CD4-positive, alpha-beta T cell treated with Interleukin-12 subunit alpha and Interleukin-12 subunit beta, for 1 hour (primary cell): ENCODE measurements at regions not wholly inside any gene's neighbourhood (a gene's known extent, or its start where the extent isn't known, plus 50 kb on each side); places are given as distances from the start of the nearest gene placed in this dataset.
"Not testable (repeated sequence)": the region's sequence is repeated elsewhere in the genome, so short reads cannot be mapped to it uniquely, and the experiment has no call there.

Experiments used
- DNase-seq: peaks from one replicate; pipeline ENCODE4 v3.0.0-alpha.2; 2020

DNA sequence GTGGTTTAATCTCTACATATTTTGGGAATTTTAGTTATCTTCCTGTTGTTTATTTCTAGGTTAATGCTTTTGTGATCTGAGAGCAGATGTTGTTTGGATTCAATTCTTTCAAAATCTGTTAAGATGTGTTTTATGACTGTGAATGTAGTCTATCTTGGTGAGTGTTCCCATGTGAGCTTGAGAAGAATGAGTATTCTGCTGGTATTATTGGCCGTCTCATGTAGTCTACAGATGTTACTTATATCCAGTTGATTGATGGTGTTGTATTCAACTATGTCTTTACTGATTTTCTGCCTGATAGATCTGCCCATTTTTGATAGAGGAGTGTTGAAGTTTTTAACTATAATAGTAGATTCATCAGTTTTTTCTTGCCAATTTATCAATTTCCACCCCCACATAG, 141.4 kb upstream of the FOXP2 start:
- DNase-seq = no peak

DNA sequence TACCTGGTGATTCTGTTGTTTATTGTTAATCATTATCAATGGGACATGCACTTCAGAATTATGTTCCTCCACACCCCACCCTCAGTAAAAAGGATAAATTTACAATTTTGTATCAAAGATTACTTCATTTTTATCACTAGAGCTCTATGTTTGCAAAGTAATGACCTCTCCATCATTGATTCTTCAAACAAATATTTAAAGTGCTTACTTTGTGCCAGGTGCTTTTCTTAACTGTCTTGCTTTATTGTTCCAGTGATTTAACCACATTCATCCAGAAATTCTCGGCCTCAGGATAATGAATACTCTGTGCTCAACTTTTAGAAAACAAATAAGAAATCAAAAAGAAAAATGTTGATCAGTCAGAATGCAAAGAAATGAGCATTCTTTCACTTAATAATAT, 144.9 kb upstream of the FOXP2 start:
- DNase-seq = no peak

DNA sequence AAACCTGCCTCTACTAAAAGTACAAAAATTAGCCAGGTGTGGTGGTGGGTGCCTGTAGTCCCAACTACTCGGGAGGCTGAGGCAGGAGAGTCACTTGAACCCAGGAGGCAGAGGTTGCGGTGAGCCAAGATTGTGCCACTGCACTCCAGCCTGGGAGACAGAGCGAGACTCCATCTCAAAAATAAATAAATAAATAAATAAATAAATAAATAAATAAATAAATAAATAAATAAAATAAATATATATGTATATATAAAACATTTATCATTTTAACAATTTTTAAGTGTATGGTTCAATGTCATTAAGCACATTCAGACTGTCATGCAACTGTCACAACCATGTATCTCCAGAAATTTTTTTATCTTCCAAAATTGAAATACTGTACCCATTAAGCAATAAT, 147.1 kb upstream of the FOXP2 start:
- DNase-seq = not testable (repeated sequence)

DNA sequence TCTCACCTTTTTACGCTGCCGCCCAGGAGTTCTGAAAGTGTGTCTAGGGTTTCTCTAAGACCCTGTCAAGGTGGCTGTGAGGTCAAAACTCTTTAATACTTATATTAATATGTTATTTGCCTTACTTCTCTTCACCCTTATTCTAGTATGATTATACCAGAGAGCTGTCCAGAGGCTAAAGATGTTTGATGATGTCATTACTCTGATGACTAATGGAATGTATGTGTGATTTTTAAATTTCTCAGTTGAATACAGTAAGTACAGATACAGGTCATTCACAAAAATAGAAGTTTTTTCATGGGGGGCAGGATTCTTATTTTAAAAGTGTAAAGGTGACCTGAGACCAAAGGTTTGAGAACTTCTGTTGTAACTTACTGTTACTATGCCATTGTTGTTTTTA, 150.6 kb upstream of the FOXP2 start:
- no peak for DNase-seq

DNA sequence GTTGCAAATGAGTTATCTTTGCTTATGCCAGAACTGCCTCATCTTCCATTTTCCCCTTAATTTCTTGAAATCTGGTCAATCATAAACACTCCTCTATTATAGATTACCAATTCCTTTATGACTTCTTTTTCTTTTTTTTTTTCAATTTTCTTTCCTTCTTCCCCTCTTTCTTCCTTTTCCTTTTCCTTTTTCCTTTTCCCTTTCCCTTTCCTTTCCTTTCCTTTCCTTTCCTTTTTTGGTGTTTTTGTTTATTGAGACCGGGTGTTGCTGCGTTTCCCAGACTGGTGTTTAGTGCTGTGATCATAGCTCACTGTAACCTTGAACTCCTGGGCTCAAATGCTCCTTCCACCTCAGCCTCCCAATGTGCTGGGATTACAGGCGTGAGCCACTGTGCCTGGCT, 151.4 kb upstream of the FOXP2 start:
- DNase-seq = no peak

DNA sequence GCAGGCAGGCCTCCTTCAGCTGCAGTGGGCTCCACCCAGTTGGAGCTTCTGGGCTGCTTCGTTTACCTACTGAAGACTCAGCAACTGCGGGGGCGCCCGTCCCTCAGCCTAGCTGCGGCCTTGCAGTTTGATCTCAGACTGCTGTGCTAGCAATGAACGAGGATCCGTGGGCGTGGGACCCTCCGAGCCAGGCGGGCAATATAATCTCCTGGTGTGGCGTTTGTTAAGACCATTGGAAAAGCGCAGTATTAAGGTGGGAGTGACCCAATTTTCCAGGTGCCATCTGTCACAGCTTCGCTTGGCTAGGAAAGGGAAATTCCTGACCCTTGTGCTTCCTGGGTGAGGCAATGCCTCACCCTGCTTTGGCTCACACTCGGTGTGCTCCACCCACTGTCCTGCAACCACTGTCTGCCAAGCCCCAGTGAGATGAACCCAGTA, 159.2 kb upstream of the FOXP2 start:
- no peak for DNase-seq

DNA sequence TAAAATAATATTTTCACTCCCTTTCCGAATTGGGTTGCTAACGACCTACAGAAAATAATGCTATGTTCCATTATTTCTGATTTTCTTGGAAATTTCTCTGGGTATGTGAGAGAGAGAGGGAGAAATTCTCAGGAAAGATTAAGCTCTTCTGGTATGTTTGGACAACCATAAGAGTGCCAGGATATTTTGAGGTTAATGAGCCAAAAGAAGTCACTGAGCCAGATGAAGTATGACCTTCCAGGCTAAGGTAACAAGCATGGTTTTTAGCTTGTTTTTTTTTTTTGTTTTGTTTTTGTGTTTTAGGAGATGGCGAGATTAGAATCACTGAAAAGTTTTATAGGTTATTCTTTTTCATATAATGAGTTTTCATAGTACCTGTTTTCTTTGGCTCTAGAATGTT, 171.0 kb upstream of the FOXP2 start:
- no peak for DNase-seq

DNA sequence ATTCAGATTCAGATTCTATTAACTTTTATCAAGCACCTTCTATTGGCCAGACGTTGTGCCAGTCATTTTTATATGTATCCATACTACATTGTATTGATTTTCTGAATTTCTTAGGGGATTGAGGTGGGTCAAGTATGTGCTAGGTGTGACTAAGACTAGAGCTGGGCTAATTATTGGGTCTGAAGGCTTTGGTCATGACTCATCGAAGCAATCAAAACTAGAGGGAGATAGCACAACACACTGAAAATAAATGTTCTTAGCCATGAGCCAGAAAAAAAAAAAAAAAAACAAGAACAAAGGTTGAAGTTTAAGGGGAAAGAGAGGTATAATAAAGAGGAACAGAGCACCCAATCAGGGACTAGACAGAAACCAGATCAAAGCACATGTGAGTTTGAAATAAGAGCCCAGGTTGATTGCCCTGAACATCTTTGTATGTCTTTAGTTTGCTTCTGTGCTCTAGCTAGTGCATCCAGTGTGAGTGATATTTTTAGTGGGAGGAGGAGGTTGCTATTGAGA, 171.6 kb upstream of the FOXP2 start:
- DNase-seq = no peak

DNA sequence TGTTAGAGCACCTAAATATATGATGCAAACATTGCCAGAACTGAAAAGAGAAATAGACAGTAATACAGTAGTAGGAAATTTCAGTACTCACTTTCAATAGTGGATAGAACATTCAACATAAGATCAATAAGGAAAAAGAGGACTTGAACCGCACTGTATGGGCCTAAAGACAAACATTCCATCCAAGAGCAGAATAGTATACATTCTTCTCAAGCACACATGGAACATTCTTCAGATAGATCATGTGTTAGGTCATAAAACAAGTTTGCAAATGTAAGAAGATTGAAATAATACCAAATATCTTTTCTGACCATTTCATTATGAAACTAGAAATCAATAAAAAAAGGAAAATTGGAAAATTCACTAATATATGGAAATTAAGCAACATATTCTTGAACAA, 185.4 kb upstream of the FOXP2 start:
- no peak for DNase-seq

DNA sequence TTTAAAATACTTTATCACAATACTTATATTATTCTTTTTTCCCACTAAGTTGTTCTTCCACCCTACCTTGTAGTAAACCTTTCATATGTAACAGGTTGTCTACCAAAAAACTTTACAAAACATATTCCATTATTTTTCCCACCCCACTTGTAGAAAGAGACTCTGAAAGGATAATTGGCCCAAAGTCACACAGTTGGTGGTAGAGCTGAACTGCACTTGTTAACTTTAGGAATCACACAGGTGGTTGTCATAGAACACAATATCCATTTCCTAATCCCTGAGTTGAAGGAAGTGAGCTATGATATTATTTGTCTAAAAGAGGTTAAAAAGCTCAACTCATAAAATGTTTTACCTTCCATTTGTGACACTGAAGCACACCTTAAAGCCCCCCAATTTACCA, 188.8 kb upstream of the FOXP2 start:
- no peak for DNase-seq

DNA sequence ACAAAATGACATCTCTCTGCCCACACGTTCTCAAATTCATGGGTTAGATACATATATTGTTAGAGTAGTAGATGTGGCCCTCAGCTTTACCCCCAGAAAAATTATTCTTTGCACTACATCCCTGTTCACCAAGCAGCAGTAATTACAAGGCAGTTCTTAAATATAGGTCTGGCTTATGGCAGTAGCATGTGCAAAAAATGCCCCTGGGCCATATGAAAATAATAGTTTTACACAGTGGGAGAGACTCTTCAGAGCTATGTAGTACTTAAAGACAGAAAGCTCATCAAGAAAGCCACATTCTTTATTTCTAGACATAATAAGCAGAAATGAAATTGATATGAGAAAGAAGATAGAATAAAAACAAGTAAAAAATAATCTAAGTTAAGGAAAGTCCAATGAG, 196.3 kb upstream of the FOXP2 start:
- no peak for DNase-seq

DNA sequence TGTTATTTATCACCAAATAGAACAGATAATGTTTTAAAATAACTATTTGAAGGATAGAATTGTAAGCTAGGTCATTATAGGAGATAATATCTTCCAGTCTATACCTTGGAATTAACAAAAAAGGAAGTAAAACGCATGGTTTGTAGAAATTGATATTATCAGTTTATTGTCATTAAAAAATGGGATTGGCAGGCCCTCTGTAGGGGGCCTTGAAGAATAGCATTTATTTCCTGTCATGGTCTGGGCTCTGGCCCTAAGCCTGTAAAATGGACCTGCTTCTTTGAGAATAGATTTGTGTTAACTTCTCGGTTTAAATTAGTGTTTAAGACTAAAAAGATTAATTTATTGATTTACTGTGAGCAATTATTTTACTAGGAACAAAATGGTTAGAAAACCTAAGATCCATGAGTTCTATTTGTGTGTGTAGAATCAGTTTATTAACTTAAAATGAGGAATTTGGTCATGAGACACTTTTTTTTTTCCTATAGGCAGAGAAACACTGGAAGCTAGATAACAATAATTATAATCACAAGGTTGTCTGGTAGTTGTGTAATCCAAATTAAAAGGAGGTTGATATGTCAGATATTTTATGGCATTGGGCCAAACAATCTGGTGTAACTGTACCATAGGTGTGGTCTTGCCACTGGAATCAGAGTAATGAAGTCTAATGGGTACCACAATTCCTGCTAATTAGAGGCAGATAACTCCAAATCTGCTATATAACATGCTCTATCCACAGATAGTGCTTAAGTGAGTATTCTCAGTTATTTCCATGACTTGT, 197.4 kb upstream of the FOXP2 start:
- no peak for DNase-seq

DNA sequence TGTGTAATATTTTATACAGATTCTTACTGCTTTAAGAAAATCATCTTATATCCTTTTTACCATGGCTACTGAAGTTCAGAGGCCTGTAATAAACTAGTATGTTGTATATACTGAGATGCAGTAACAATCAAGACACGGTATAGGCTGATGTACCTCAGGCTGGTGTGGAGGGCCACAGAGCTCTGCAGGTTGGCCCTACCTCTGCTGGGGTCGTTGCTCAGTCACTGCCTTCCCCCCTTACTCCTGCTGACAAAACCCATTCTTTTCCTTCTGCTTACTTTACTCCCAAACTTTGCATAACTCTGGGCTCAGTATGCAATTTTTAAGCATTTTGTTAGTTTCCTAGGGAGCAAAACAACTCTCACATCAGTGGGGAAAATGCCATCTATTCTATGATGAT, 200.1 kb upstream of the FOXP2 start:
- no peak for DNase-seq

DNA sequence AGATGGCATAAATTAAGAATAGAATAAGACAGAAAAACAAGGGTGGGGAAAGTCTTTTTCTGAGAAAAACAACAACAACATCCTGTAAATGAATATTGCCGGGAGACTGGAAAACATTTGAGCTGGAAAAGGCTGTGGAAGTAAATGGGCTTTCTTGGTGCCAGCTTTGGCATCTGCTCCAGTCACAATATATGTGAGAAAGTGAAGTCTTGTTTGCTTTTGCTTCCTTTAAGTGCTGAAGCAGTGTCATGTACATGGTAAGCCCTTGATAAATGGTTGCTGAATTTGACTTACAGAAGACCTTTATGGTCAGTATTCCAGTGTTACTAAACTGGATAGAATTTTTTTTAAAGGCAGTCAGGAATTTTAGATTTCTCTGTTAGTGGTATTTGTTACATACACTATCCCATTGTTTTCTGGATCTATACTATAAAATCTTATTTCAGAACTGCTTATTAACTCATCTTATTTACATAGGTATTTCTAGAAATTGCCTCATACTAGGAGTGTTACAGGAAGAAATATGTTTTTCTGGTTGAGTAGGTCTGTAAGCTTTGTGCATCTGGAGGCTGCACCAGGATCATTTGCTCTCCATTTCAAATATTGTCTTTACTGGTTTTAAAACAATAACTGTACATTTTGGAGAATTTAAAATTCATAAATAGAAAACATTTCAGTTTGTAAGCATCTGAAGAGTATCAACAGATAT, 201.7 kb upstream of the FOXP2 start:
- no peak for DNase-seq

DNA sequence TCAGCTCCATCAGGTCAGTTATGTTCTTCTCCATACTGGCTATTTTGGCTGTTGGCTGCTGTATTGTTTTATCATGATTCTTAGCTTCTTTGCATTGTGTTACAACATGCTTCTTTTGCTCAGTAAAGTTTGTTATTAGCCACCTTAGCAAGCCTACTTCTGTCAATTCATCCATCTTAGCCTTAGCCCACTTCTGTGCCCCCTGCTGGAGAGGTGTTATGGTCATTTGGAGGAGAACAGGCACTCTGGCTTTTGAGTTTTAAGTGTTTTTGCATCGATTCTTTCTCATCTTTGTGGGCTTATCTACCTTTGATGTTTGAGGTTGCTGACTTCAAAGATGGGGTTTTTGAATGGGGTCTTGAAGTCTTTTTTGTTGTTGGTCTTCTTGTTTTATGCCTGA, 204.6 kb upstream of the FOXP2 start:
- DNase-seq = no peak

DNA sequence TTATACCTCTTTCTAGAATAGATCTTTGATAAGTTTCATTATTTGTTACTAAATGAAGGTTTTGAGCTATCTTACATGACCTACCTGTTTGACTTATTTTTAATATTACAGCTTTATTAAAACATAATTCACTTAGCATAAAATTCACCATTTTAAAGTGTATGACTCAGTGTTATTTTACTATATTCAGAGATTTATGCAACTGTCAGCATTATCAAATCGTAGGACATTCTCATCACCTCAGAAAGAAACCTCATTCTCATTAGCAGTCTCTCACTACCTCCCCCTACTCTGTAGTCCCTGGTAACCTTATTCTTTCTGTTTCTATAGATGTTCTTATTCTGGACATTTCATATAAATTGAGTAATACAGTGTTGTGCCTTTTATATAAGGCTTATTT, 207.9 kb upstream of the FOXP2 start:
- DNase-seq = no peak

DNA sequence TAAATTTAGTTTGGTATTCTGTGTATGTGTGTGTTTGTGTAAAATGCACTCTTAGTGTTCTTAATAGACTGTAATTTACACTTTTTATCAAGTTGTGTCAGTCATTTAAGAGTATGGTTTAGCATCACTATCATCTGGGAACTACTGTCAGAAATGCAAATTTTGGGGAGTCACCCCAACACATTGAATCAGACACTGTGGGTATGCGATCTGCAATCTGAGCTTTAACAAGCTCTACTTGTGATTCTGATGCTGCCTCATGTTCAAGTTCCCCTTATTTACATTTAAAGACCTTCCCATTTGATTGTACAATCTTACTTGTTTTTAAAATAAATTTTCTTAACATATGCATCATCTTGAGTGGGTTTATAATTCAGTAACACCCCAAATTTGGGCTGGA, 218.1 kb upstream of the FOXP2 start:
- DNase-seq = no peak

DNA sequence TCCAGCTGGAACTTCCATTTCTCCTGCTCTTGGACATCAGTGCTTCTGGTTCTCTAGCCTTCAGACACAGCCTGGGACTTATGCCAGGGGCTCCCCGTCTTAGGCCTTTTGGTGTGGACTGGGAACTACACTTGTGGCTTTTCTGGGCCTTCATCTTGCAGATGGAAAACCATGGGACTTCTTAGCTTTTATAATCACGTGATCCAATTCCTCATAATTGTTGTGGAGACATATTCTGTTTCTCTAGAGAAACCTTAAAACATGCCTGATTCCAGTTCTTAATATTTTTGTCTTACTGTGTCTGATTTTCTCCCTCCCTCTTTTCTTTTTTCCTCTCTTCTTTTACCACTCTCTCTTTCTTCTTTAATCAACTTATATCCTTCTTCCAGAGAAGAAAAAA, 224.2 kb upstream of the FOXP2 start:
- DNase-seq = no peak

DNA sequence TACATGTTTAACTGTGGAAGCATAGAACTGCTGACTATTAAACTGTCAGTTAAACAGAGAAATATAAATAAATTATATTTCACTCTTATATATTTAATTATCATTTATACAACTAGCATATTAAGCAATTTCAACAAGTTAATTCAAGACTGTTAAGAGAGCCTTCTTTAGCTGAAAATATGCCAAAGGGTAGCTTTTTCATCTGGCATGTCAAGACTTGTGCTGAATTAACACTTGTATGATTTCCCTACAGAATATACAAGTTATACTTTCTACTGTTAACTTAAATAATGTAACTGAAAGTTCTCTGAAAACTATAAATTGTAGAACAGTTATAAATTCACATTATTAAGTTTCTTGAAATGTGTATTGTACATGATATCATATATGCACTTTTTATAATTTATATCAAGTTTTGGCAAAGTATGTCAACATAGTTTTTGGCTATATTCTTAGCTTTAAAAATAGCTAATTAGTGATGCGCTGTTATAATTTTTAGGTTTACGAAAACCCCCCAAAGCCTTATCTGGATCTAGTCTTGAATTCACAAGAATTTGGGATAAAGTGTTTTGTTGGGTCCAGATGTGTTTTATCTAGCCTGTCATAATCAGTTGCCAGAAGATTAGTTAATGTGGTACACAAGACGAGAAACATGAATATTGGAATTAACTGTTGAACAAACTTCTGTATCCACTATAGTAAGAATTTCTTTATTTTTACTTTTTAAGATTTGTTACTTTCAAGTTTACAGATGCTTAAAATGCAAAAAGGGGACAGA, 231.1 kb upstream of the FOXP2 start:
- no peak for DNase-seq

DNA sequence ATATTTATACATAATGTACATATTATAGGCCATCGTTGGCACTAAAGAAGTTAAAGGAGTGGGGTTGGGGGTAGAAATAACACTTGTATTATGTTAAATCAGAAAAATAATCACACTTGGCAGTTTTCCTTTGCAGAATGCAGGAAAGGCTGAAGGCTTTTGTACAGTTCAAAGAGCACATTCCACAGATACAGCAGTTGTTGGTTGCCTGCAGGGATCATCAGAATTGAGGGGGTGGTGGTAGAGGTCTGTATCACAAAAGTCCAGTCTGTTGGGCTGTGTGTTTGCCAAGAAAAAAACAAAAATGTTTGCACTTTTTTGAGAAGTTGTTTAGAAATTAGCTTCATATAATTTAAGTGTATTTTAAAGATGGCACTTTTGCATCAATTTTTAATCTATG, 231.8 kb upstream of the FOXP2 start:
- no peak for DNase-seq

DNA sequence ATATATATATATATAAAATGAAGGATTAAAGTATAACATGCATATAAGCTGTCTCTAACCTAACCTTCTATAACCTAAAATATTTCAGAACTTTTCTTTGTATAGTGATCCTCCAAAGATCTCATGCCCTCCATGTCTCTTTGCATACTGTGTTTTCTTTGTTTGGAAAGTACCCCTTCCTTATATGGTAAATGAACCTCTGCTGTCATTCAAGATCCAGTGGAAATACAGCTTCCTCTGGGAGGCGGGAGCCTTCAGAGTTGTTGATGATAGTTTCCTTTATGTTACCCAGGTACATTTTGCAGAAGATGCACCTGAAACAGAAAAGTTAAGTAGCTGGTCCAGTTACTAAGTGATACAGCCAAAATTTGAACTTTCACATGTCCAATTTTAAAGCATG, 233.3 kb upstream of the FOXP2 start:
- no peak for DNase-seq

DNA sequence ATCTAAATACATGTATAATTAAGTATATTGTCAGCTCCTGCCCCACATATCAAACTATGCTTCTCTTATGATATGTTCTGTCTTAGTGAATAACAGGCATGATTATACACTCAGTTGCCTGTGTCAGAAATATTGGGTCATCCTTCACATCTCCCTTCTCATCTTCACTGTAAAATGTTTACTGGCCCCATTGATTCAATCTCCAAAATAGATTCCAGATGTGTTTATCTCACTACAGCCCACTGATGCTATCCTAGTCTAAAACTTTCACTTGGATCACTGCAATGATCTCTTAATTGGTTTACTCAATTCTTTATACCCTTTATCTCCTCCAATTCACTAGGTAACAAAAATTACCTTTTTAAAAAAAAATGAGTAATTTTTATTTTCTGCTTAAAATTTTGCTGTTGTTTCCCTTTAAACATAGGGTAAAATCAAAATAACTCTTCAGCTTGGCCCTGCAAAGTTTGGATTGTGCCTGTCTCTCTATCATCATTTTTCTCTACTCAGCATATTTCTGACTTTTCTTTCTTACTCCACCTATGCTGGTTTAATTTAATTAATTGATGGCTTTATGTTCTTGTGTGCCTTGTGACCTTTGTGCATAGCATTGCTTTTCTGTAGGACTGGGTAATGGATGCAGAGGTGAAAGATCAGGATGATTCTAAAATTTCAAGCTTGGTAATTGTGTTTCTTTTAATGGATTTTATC, 233.9 kb upstream of the FOXP2 start:
- no peak for DNase-seq

DNA sequence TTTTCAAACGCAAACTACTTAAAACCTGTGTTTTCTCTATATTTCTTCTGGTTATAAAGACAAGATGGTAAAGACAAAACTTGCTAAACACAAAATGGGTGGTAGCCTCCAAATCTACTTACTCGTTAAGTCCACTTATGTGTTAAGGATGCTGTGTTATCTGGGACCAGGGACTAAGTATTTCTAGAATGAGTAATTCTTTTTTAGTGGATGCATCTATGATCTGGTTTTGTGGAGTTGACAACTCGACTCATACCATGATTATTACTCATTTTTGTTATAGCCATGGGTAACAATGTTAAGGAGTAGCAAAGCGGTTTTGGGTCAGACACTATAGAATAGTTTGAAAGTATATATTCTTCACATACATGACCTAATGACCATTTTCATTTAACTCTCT, 239.5 kb upstream of the FOXP2 start:
- DNase-seq = no peak
